ENCODE measurements at regions not wholly inside any gene's neighbourhood (a gene's known extent, or its start where the extent isn't known, plus 50 kb on each side); places are given as distances from the start of the nearest gene placed in this dataset.
"Not testable (repeated sequence)": the region's sequence is repeated elsewhere in the genome, so short reads cannot be mapped to it uniquely, and the experiment has no call there.

DNA sequence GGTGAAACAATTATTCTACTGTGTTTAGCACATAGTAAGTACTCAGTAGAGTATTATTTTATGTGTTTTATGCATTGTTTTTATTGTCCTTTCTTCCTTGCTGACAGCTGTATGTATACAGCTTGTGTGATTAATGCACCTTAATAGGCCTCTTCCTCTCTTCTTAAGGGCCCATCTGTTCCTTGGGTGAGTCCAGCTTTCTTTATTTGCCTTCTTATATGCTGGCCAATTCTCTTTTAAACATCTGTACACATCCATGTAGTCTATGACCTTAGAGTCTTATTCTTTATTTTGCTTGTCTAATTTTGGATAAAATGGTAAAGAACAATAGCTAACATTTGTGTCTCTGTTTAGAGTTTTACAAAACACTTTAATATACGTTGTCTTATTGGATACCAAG is 333.7 kb upstream of the MEIS1 start:
- DNase-seq (ENCODE audit: low spot score) = no peak

GRCh38 chr2:66095820-66096345 is 339.0 kb upstream of the MEIS1 start:
- DNase-seq (ENCODE audit: low spot score) = no peak

GRCh38 chr2:66094689-66095088 is 340.2 kb upstream of the MEIS1 start:
- DNase-seq (ENCODE audit: low spot score) = not testable (repeated sequence)

GRCh38 chr2:66093371-66093770 is 341.6 kb upstream of the MEIS1 start:
- DNase-seq (ENCODE audit: low spot score) = no peak

DNA sequence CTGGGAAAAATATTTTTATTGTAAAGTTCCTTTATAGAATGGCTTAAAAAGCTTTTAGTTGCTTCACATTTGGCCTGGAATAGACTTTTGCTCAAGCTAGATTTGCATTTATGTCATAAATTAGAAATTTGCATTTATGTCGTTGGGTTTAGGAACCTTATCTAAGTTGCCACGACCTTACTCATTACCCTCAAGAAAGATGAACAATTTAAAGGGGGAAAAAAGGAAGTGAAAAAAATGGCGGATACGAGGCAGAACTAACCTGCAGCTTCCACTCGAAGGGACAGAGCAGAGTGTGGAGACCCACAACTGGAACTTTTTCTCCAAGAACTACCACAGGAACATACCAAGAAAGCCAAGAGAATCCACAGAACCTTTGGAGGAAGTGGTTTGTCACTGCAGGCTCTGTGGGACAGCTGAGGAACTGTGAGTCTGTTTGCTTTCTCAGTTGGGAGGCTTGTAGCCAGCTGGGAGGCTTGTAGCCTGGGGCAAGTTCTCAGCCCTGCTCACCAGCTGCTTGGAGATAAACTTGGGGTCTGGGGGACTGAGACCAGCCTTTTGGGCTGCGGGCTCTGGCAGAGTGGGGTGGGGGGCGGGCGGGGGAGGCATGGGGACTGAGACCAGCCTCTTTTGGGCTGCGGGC is 349.9 kb upstream of the MEIS1 start:
- no peak for DNase-seq (ENCODE audit: low spot score)

DNA sequence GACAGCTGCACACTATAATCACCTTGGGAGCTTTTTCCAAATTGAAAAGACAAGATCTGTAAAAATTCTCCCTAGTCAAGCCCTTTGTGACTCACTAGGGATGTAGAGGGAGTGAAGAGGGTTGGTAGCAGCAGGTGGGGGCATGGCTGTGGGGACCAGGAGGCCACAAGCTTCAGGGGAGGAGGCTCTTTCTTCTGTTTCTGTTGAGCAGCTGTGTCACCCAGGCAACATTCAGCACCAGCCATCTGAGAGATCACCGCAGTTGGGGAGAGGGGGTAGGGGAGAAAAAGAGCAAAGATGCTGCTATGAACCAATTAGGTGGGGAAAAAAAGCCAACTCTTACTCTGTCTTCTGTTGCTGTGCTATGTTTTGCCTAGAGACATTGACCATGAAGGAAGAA is 352.3 kb upstream of the MEIS1 start:
- DNase-seq (ENCODE audit: low spot score) = no peak

GRCh38 chr2:66080127-66080526 is 354.8 kb upstream of the MEIS1 start:
- no peak for DNase-seq (ENCODE audit: low spot score)

DNA sequence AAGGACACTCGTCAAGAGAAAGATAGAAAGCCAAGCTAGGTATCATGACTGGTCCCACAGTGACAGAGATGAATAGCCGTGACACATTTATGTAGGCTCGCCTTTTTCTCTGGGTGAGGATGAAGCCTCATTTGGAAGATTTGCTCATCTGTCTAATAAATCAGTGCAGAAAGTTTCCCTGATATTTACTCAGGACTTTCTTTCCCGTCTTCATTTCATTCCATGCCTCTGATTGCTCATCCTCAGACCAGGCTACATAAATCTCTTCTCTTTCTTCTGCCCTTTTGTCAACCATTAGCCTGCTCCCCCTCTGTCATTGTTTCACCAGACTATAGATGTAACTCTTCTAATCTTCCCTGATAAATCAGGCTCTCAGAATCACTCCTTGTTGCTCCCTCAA is 361.8 kb upstream of the MEIS1 start:
- DNase-seq (ENCODE audit: low spot score) = no peak

GRCh38 chr2:66070721-66071602 is 364.0 kb upstream of the MEIS1 start:
- DNase-seq (ENCODE audit: low spot score) = no peak

DNA sequence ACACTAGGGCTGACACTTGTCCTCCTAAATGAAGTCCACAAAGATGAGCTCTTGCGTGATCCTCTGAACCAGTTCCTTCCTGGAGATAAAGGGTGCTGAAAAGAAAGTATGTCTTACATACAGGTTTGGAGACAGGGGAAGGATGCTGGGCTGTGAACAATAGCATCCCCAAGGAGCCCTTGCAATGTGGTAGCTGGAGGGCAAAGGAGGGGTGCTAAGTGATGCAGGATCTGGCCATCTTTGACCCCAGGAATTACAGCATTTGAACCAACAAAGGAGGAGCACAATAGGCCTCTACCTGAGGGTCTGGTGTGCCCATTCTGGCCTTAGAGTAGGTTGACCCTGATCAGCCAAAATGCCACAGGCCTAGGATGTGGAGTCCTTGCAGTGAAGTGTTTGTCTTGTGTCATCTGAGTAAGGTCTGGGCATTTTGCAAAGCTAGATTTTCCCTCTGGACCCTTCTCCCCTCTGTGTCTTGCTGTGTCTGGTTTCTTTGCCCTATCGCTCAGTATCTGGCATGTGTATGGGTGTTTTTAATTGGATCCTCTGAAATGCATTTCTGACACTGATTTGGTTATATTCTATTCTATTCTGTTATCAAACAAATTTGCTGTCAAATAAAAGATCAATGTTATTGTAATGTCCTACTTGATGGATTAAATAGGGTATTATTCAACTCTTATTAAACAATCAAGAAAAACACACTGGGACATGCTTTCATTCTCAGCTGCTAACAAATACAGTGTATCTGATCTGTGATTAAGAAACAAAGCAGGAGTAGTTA is 364.8 kb upstream of the MEIS1 start:
- no peak for DNase-seq (ENCODE audit: low spot score)

- DNase-seq (ENCODE audit: low spot score) = no peak
These were observed 368.9 kb upstream of the MEIS1 start for GRCh38 chr2:66066032-66066431.

GRCh38 chr2:66059332-66059731 is 375.6 kb upstream of the MEIS1 start:
- DNase-seq (ENCODE audit: low spot score) = no peak

GRCh38 chr2:66058675-66059074 is 376.2 kb upstream of the MEIS1 start:
- DNase-seq (ENCODE audit: low spot score) = no peak

DNA sequence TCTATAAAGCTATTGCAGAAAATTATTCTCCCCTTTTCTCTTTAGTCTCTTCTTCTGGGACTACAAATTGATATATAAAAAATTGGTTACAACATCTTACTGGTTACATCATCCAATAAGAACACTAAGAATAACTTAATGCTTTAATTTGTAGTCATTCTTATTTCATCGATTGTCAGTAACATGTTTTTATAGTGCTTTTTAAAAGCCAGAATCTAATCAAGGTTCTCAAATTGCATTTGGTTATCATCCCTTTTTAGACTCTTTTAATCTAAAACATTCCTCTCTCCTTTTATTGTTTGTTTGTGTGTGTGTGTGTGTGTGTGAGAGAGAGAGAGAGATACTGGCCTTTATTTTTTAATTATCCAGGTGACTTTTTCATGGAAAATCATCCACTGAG is 377.1 kb upstream of the MEIS1 start:
- DNase-seq (ENCODE audit: low spot score) = no peak

- DNase-seq (ENCODE audit: low spot score) = no peak
These were observed 384.5 kb upstream of the MEIS1 start for GRCh38 chr2:66050392-66050791.

DNA sequence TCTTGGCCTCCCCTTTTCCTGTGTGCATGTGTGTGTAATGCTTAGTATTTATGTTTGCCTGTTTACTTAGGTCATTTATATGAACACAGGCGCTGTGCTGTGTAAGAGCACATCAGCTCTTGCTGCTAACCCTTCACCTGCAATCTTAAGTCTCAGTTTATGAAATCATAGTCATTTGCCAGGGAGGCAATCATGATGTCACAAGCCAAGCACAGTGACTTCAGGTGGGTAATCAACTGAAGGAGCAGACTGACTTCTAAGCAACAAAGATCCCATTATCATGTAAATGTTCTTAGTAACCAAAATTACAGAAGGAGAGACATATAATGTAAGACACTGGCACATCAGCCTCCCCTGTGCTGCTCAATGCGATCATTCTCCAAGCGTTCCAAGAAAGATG is 386.3 kb upstream of the MEIS1 start:
- DNase-seq (ENCODE audit: low spot score) = no peak

DNA sequence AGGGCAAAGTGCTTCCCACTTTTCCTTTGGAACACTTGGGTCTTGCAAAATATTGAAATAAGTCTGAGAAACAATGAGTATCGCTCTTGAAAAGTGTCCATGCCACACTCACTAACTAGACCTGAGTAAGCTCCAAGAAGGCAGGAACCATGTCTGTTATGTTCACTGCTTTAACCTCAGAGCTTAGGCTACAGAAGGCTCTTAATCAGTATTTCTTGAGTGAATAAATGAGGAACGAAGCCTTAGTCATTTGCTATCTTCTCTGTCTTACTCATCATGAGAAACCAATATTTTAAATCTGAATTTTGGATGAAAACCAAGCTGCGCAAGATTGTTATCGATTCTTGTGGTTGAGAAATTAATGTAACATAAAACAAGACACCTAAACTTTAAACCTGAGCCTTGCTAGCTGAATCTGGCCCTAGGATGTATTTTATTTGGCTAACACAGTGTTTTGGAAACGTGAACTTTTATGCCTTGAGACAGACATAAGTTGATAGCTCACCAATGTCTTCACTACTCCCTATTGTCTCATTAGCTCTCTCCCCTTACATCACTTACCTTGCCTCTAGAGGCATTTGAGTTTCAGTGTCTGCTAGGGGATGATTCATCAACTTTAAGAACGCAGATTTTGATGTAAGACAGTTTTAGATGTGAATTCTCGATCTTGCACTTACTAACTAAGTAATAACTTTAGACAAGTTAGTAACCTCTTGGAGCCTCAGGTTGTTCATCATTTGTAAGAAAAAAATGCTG is 392.8 kb upstream of the MEIS1 start:
- no peak for DNase-seq (ENCODE audit: low spot score)

DNA sequence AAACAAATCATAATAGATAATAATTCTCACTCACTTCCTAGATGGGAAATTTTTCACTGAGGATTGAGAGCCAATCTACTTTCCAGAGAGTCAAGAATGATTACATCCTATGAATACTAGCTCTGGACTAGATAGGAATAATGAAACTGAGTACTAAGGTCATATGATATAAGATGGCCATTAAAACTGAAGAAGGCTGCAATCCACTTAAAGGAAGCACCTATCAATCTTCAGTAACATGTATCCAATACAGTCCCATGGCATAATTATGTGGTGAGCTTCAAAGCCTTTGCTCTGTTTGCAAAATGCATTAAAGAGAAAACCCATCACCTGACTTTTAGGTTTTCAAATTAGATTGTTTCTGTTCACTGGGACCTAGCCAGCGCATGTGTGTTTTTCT is 398.0 kb upstream of the MEIS1 start:
- DNase-seq (ENCODE audit: low spot score) = no peak

DNA sequence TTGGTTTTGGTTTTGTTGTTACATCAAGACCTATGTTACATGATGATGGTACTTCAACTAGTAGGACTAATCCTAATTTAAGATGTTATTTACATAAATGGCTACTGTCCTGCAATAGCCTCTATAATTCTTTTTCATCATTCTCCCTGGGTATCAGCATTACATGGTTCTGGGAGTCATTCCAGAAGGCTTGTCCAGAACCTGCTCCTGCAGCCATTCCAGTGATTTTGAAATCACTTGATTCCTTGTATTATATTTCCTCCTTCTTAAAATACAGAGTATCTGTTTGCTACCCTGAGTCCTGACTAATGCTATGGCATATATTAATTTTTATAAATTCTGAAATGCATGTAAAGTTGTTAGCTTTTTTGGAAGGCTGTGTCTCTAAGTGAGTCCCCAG is 400.5 kb upstream of the MEIS1 start:
- no peak for DNase-seq (ENCODE audit: low spot score)

DNA sequence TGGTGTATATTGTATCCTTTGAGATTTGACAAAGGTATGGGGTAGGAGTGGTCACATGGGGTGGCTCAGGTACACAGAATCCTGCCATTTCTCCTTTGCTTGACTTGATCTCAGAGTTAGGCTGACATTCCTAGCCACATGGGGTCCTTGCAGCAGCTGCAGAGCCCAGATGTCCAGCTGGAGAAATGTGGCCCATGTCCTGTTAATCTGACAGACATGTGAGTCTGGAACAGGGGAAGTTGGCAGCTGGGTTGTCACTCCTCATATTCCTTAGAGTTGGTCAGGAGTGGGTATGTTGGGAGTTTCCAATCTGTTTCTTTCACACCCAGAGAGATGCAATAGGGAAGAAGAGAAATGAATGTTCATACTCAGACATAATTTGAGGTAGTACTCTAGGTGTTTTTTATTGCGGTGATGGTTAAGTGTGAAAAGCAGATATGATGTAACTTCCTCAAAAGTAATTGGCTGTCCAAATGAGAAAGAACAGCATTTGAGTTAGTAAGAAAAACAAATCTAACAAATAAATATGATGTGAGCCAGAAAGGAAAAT is 402.6 kb upstream of the MEIS1 start:
- no peak for DNase-seq (ENCODE audit: low spot score)

DNA sequence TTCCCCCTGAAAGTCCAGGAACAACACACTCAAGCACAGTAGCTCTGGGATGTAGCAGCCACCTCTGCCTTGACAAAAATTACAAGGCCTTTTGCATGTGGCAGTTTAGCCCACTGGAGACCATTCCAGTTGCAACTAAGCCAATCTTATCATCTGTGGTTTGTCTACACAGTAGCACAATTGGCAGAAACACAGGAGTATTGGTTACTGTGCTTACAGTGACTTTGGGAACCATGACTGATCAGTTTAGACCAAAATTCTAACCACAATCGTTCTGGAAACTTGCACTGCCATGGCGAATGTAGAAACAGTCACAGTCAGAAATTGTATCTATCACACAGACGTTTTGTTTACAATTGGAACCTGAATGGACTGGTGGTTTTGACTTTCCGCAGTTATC is 403.7 kb upstream of the MEIS1 start:
- no peak for DNase-seq (ENCODE audit: low spot score)

GRCh38 chr2:66030553-66030952 is 404.4 kb upstream of the MEIS1 start:
- peak; percentile 45 for DNase-seq (ENCODE audit: low spot score)
